Embryonic facial prominence (tissue), 1 donor: ENCODE measurements at regions not wholly inside any gene's neighbourhood (a gene's known extent, or its start where the extent isn't known, plus 50 kb on each side); places are given as distances from the start of the nearest gene placed in this dataset.

Experiments used
- DNase-seq: peaks from one replicate; pipeline ENCODE4 v3.0.0-alpha.2; 2016; ENCODE audit errors: extremely low spot score

GRCh38 chr7:22658031-22658430, 69.0 kb upstream of the IL6 start:
- DNase-seq = no peak

- DNase-seq = no peak
These were observed 69.5 kb upstream of the IL6 start for GRCh38 chr7:22657479-22657878.

- no peak for DNase-seq
These were observed 71.2 kb upstream of the IL6 start for GRCh38 chr7:22655781-22656180.

- no peak for DNase-seq
These were observed 72.2 kb upstream of the IL6 start for GRCh38 chr7:22654831-22655230.

GRCh38 chr7:22653951-22654350, 73.0 kb upstream of the IL6 start:
- no peak for DNase-seq

GRCh38 chr7:22651534-22652243, 75.3 kb upstream of the IL6 start:
- DNase-seq = no peak

- no peak for DNase-seq
These were observed 76.0 kb upstream of the IL6 start for GRCh38 chr7:22651036-22651435.

- DNase-seq = no peak
These were observed 77.3 kb upstream of the IL6 start for GRCh38 chr7:22649686-22650085.

- DNase-seq = no peak
These were observed 79.3 kb upstream of the IL6 start for GRCh38 chr7:22647451-22648257.

DNA sequence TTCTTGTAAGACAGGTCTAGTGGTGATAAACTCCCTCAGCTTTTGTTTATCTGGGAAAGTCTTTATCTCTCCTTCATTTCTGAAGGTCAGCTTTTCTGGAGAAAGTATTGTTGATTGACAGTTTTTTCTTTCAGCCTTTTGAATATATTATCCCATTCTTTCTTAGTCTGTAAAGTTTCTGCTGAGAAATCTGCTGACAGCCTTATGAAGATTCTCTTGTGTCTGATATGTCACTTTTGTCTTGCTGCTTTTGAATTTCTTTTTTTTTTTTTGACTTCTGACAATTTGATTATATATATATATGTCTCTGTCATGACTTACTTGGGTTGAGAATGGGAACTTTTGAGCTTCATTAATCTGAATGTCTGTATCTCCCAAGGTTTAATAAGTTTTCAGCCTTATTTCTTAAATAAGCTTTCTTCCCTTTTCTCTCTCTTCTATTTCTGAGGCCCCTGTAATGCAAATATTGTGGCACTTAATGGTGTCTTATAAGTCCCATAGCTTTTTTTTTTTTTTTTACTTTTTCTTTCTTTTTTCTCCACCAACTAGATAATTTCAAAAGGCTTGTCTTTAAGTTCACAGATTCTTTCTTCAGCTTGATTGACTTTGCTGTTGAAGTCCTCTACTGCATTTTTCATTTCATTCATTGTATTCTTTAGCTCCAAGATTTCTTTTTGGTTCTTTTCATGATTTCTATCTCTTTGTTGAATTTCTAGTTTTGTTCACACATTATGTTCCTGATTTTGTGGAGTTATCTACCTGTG, 81.4 kb upstream of the IL6 start:
- DNase-seq = no peak

GRCh38 chr7:22642454-22642853, 84.5 kb upstream of the IL6 start:
- no peak for DNase-seq

DNA sequence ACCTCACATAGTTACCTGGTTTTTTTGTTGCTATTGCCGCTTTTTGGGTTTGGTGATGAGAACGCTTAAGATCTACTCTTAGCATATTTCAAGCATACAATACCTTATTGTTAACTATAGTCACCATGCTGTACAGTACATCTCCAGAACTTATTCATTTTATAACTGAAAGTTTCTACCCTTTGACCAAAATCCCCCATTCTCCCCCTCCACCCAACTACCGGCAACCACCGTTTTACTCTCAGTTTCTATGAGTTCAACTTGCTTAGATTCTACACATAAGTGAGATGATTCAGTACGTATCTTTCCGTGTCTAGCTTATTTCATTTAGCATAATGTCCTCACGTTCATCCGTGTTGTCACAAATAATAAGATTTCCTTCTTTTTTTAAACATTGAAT, 86.7 kb upstream of the IL6 start:
- DNase-seq = no peak

DNA sequence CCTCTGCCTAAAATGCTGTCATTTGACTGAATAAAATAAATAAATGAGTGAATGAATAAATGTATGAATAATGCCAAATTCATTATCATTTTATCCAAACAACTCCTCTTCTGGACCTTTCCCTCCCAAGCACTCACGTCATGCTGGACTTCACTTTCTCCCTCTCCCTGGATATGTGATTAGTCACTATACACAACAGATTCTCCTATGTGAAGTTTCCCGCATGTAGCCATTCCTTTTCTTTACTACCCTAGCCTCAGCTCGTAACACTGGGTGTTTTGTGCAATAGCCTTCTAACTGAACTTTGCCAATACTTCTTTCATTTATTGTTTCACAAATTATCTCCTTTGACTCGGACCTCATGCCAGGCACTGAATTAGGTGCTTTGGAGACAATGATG, 87.6 kb upstream of the IL6 start:
- no peak for DNase-seq

DNA sequence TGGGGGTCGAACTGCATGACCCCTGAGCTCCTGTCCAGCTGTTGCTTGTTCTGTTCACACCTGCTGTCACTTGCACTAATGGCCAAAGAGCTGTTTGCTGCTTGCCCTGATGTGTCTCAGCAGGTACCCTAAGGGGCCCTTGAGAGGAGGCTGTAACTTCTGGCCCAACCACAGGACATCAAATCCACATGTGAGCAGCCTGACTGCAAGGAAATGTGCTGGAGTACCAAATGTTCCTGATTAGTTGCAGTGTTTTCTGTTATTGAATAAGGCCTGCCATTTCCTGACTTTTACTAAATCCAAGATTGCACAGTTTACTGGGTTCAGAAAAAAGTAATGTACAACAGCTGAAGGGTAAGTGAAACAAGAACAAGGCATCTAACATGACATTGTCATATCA, 91.7 kb upstream of the IL6 start:
- DNase-seq = peak; percentile 9

- DNase-seq = no peak
These were observed 93.0 kb upstream of the IL6 start for GRCh38 chr7:22633954-22634474.

DNA sequence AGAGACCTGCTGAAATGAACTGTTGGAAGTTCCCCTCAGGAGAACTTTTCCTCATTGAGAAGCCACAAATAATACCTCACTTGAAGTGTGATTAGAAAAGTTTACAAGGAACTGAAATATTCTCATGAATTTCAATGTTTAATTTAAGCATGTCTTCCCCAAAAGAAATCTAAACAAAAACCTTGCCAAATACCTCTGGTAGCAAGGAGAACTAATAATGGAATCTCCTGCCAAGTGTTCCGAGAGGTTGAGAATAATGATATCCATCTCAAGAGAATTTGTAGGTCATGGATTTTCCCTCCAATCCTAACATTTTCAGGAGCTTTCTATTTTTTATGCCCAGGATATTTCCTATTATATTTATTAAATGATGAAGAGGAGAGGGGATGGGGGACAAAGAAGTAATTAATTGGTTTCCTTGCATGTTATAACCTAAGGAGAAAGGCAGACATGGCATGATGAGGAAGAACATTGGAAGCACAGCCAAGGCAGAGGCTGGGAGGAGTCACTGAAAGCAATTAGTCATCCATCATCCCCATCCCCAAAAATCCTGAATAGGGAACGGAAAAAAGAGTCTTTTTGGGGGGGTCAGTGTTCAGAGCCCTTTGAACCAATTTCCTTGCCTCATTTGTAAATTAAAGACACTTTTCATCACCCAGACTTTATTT, 93.6 kb upstream of the IL6 start:
- no peak for DNase-seq

- no peak for DNase-seq
These were observed 94.3 kb upstream of the IL6 start for GRCh38 chr7:22632674-22633073.

- no peak for DNase-seq
These were observed 95.3 kb upstream of the IL6 start for GRCh38 chr7:22631730-22632129.

DNA sequence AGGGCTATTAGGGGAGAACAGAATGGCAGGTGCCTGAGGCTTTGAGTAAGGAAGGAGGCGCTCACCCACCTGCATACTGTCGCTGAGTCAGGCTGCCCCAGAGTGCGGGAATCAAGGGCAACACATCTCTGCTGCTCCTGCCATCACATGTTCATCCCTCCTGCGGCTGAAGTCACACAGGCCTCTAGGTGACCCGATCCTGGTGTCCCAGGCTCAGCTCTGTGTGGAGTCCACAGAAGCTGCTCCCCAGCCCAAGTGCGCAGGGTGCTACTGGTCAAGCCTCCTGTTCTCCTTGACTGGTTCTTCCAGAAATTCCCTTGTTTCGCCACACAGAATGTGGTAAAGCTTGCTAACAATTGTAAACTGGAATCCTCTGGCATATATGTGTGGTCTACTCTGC, 96.9 kb upstream of the IL6 start:
- no peak for DNase-seq

DNA sequence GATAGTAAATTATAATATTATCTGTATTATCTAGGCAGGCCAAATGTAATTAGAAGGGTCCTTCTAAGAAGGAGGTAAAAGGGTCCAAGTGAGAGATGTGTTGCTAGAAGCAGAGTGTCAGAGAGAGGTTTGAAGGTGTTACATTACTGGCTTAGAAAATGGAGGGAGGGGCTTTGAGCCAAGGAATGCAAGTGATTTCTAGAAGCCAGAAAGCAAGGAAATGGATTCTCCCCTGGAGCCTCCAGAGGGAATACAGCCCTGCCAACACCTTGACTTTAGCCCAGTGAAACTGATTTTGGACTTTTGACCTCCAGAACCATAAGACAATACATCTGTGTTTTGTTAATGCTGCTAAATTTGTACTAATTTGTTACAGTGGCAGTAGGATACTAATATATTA, 97.9 kb upstream of the IL6 start:
- DNase-seq = no peak

DNA sequence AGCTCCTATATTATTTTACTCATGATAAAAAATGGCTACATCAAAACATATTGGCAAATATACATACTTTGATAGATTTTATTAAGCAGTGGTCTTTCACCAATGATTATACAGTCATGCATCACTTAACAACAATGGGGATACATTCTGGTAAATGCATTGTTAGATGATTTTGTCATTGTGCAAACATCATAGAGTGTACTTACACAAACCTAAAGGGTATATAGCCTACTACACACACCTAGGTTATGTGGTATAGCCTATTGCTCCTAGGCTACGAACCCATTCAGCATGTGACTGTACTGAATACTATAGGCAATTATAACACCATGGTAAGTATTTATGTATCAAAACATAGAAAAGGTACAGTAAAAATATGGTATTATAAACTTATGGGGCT, 98.9 kb upstream of the IL6 start:
- DNase-seq = no peak

DNA sequence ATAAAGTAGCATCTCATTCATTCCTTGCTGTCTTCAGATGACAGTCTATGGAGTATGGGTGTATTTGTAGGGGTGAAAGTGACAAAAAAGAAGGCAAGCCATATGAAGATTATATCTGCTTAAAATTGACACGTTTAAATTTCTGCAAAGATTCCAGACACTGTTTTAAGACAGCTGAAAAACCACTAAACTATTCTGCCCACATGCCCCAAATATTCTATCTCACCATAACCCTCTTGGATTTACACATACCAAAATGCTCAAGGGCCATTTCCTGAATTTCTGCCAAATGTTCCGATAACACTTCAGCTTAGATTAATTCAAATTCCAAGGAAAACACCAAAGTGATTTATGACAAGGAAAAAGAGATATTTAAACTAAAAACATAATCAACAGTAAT, 99.9 kb upstream of the IL6 start:
- DNase-seq = no peak
